Astrocyte (in vitro differentiated cells and primary cell): ENCODE measurements at regions not wholly inside any gene's neighbourhood (a gene's known extent, or its start where the extent isn't known, plus 50 kb on each side); places are given as distances from the start of the nearest gene placed in this dataset.

ENCODE experiments used
- CTCF ChIP-seq: IDR thresholded peaks from 2 replicates; pipeline ENCODE4 v1.5.1; 2011; ENCODE audit warnings: low read depth, mild to moderate bottlenecking, inconsistent platforms, low read length, moderate library complexity; ENCODE audit not compliant: insufficient read depth
- EZH2 ChIP-seq: IDR thresholded peaks from 2 replicates; pipeline ENCODE4 v1.6.1; 2012; ENCODE audit warnings: mild to moderate bottlenecking, low read length, inconsistent platforms; ENCODE audit not compliant: insufficient read depth

- TF ChIP-seq CTCF, result no peak
- no peak for TF ChIP-seq EZH2
Measured at GRCh38 chr1:232553050-232553754, 76.7 kb downstream of the SIPA1L2 start.
